Calu3 (cell line): ENCODE measurements at regions not wholly inside any gene's neighbourhood (a gene's known extent, or its start where the extent isn't known, plus 50 kb on each side); places are given as distances from the start of the nearest gene placed in this dataset.

ENCODE experiments used
- BruUV-seq: library from RNA; stranded (reverse); fragments of 400-500 nt; replicated peaks from 2 replicates; lab custom pipeline; 2021; lab: Mats Ljungman, UMichigan
- CTCF ChIA-PET: fragments of 300-600 bp; sonication (Branson Sonifier 250); formaldehyde crosslinking; loops from one replicate; lab custom pipeline; 2022; ENCODE audit warnings: antibody characterized with exemption; lab: Charles Lee
- DNase-seq: peaks from one replicate; pipeline ENCODE4 v3.0.0; 2022
- H3K27ac Mint-ChIP-seq: one replicate; pipeline ENCODE4 v1.8.0; 2022; ENCODE audit warnings: mixed read lengths; ENCODE audit not compliant: unreplicated experiment
- H3K27me3 Mint-ChIP-seq: one replicate; pipeline ENCODE4 v1.8.0; 2022; ENCODE audit warnings: mixed read lengths; ENCODE audit not compliant: unreplicated experiment
- H3K36me3 Mint-ChIP-seq: one replicate; pipeline ENCODE4 v1.8.0; 2022; ENCODE audit warnings: mild to moderate bottlenecking, moderate library complexity, mixed read lengths; ENCODE audit not compliant: insufficient read depth, unreplicated experiment
- H3K4me1 Mint-ChIP-seq: one replicate; pipeline ENCODE4 v1.8.0; 2022; ENCODE audit warnings: mild to moderate bottlenecking, low read depth, mixed read lengths; ENCODE audit not compliant: unreplicated experiment
- H3K4me3 Mint-ChIP-seq: one replicate; pipeline ENCODE4 v1.8.0; 2022; ENCODE audit warnings: mild to moderate bottlenecking, low read depth, moderate library complexity, mixed read lengths; ENCODE audit not compliant: unreplicated experiment
- H3K9me3 Mint-ChIP-seq: one replicate; pipeline ENCODE4 v1.8.0; 2022; ENCODE audit warnings: low read depth, mixed read lengths; ENCODE audit not compliant: unreplicated experiment
- intact Hi-C: fragments of 100-400 bp; cut with micrococcal nuclease; formaldehyde crosslinking; loops from one replicate; pipeline ENCODE4 v1.10.0; 2022; ENCODE audit not compliant: unreplicated experiment
- TF ChIP-seq, protein P1 (sequence below): fragments of 200-600 bp; IDR thresholded peaks from one replicate; pipeline ENCODE4 v1.8.0; 2022; ENCODE audit warnings: antibody characterized with exemption; ENCODE audit not compliant: unreplicated experiment

DNA sequence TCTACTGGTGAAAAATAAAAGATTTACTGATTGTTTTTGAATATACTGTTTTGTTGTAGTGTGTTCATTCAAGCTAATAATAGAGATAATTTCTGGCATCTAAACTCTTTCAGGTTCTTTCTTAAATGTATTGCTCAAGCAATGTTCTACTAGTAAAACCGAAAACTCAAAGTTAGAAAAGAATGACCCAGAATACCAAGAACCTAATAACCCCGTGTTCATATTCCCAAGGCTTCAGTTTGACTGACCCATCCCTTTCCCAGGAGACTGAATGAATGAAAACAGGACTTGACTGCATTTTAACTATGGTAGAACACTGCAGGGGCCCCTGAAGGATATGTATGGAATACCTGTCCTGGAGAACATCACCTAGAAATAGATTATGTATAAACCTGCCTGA is 375.3 kb downstream of the MAFB start:
- H3K27me3 Mint-ChIP-seq, result peaks cover 34% of the 10 kb centered on the region
- no TSS peak for BruUV-seq
- H3K9me3 Mint-ChIP-seq, result no peaks in the 10 kb centered on the region
- intact Hi-C loops, result no loop called here
- TF ChIP-seq, protein P1, sequence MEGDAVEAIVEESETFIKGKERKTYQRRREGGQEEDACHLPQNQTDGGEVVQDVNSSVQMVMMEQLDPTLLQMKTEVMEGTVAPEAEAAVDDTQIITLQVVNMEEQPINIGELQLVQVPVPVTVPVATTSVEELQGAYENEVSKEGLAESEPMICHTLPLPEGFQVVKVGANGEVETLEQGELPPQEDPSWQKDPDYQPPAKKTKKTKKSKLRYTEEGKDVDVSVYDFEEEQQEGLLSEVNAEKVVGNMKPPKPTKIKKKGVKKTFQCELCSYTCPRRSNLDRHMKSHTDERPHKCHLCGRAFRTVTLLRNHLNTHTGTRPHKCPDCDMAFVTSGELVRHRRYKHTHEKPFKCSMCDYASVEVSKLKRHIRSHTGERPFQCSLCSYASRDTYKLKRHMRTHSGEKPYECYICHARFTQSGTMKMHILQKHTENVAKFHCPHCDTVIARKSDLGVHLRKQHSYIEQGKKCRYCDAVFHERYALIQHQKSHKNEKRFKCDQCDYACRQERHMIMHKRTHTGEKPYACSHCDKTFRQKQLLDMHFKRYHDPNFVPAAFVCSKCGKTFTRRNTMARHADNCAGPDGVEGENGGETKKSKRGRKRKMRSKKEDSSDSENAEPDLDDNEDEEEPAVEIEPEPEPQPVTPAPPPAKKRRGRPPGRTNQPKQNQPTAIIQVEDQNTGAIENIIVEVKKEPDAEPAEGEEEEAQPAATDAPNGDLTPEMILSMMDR, result no peak
- CTCF ChIA-PET, result no interaction called here
- DNase-seq, result no peak
- no peaks in the 10 kb centered on the region for H3K4me1 Mint-ChIP-seq
- H3K27ac Mint-ChIP-seq, result no peak overlapping the region
- H3K36me3 Mint-ChIP-seq, result no peaks in the 10 kb centered on the region
- H3K4me3 Mint-ChIP-seq, result no peak overlapping the region

DNA sequence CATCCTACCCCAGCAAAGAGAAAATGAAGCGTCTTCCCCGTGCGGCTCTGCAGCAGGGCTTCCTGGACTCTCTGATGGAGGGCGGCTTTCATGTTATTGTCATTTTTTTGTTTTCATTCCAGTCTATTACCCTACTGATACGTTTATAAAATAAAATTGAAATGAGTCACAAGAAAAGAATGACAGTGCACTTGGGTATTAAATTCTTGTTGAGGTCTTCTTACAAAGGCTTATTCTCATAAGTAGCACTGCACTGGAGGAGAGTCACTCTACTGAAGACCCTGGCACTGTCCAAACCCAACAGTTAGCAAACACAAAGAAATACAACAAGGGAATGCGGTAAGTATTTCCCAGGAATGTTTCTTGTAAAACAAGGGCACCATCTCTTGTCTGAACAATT is 379.3 kb downstream of the MAFB start:
- peaks cover 41% of the 10 kb centered on the region for H3K27me3 Mint-ChIP-seq
- H3K36me3 Mint-ChIP-seq, result no peaks in the 10 kb centered on the region
- H3K4me1 Mint-ChIP-seq, result no peaks in the 10 kb centered on the region
- no peak overlapping the region for H3K27ac Mint-ChIP-seq
- CTCF ChIA-PET, result no interaction called here
- intact Hi-C loops, result no loop called here
- DNase-seq, result no peak
- no TSS peak for BruUV-seq
- no peaks in the 10 kb centered on the region for H3K9me3 Mint-ChIP-seq
- TF ChIP-seq, protein P1, result no peak
- no peak overlapping the region for H3K4me3 Mint-ChIP-seq

DNA sequence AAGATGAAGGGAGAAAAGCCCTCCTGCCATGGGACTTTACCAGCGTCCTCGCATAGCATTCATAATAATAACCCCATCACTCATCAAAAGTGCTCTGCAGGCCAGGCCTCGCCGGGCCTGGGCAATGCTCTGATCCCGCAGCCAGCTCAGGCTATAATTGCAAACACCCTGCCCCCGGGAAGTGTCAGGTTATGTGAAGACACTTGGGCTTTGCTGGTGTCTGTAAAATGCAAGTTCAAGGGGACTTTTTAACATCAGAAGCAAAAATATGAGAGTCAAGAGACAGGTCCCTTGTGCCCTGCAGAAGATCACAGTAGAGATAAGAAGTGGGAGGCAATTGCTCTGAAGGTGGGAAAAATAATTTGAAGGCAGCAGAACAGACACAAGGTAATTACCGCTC is 381.0 kb downstream of the MAFB start:
- intact Hi-C loops, result no loop called here
- DNase-seq, result no peak
- Mint-ChIP-seq H3K4me1 (no peaks in the 10 kb centered on the region), H3K27ac (no peak overlapping the region), H3K4me3 (no peak overlapping the region), H3K27me3 (peaks cover 55% of the 10 kb centered on the region), H3K36me3 (no peaks in the 10 kb centered on the region), H3K9me3 (peaks cover 2% of the 10 kb centered on the region)
- TF ChIP-seq, protein P1, result no peak
- CTCF ChIA-PET, result no interaction called here
- BruUV-seq, result no TSS peak

DNA sequence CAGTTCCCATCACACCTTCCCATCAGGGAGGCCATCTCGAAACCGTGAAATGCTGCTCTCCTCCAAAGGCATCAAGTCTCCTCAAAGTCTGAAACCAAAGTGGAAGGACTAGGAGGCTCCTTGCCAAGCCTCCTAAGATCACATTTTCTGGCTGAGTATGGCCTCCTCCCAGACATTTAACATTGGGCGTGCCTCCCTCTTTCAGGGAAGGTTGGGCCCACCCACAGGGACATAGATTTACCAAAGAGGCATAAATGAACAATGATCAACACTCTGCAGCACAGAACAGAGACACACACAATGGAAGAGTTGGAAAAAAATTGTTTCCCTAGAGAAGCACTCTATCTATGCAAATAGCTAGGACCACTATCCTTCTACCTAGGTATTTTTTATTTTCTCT is 381.8 kb downstream of the MAFB start:
- BruUV-seq, result no TSS peak
- TF ChIP-seq, protein P1, result no peak
- Mint-ChIP-seq H3K27ac (no peak overlapping the region), H3K4me3 (no peak overlapping the region), H3K36me3 (no peaks in the 10 kb centered on the region), H3K4me1 (no peaks in the 10 kb centered on the region), H3K27me3 (peaks cover 47% of the 10 kb centered on the region), H3K9me3 (peaks cover 2% of the 10 kb centered on the region)
- intact Hi-C loops, result no loop called here
- DNase-seq, result no peak
- CTCF ChIA-PET, result no interaction called here

DNA sequence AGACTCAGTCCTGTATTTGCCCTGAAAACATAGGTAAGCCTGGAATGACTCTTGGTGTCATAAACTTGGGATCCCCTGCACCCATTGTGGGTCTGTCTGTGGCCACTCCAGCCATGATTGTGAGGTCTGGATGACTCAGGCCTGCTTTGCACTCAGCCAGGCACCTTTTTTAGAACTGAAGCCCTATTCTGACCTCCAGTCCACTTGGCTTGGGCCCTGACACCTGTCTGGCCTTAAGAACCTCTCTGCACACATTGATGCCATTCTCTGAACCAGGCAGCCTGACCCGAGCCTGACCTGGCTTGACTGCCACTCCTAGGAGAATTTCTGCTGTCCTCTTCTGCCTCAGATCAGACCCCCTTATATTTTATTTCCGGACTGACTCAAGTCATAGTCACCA is 383.7 kb downstream of the MAFB start:
- peaks cover 52% of the 10 kb centered on the region for H3K27me3 Mint-ChIP-seq
- H3K36me3 Mint-ChIP-seq, result no peaks in the 10 kb centered on the region
- no peak for DNase-seq
- no TSS peak for BruUV-seq
- H3K27ac Mint-ChIP-seq, result no peak overlapping the region
- intact Hi-C loops, result no loop called here
- H3K4me1 Mint-ChIP-seq, result no peaks in the 10 kb centered on the region
- no peak overlapping the region for H3K4me3 Mint-ChIP-seq
- peaks cover 2% of the 10 kb centered on the region for H3K9me3 Mint-ChIP-seq
- TF ChIP-seq, protein P1, result no peak
- CTCF ChIA-PET, result no interaction called here
